HCT116 (cell line): ENCODE measurements at regions not wholly inside any gene's neighbourhood (a gene's known extent, or its start where the extent isn't known, plus 50 kb on each side); places are given as distances from the start of the nearest gene placed in this dataset.

Experiments
- ATAC-seq: fragments of 200-7000 bp; cut with Tn5 transposase; 2 replicates; pipeline ENCODE4 v1.9.1; 2020; ENCODE audit warnings: mild to moderate bottlenecking, moderate library complexity
- BruUV-seq: library from RNA; stranded (reverse); fragments of 400-500 nt; replicated peaks from 2 replicates; lab custom pipeline; 2021; lab: Mats Ljungman, UMichigan
- CTCF ChIA-PET: fragments of 300-600 bp; sonication (Branson Sonifier 250); formaldehyde crosslinking; loops from one replicate; lab custom pipeline; 2021; ENCODE audit warnings: antibody characterized with exemption; lab: Charles Lee
- POLR2A ChIA-PET: fragments of 300-600, 350-600 bp; sonication (Branson Sonifier 250); formaldehyde crosslinking; loops from one replicate; lab custom pipeline; 2021; ENCODE audit warnings: antibody characterized with exemption; lab: Charles Lee
- RAD21 ChIA-PET, 2 experiments: fragments of 300-600 bp; sonication (Branson Sonifier 250); formaldehyde crosslinking; loops; one replicate each; lab custom pipeline; 2023; ENCODE audit warnings: low total read pairs in 2 of 2; ENCODE audit not compliant: uncharacterized antibody in 2 of 2, unreplicated experiment in 2 of 2, low non-redundant PET in 1 of 2; lab: Charles Lee
- DNase-seq: peaks from one replicate; pipeline ENCODE4 v3.0.0-alpha.2; 2010; ENCODE audit warnings: low read depth, low spot score
- H2AFZ ChIP-seq: fragments of 200-600 bp; shearing (Covaris generic), sonication (generic); 2 replicates; pipeline ENCODE4 v1.6.1; 2017; ENCODE audit warnings: low read depth, mixed run types, mixed read lengths, antibody characterized with exemption, low read length; ENCODE audit not compliant: poor library complexity, severe bottlenecking
- H3K27ac ChIP-seq: 2 replicates; pipeline ENCODE4 v1.5.1; 2012; ENCODE audit warnings: low read depth, low read length
- H3K27me3 ChIP-seq: fragments of 200-600 bp; sonication (generic); 2 replicates; pipeline ENCODE4 v1.6.1; 2016; ENCODE audit warnings: mixed run types, low read length, mixed read lengths; ENCODE audit not compliant: insufficient read depth
- H3K36me3 ChIP-seq, 2 experiments: fragments of 200-500 bp in 1 of 2; fragments of 200-600 bp in 1 of 2; sonication (Bioruptor generic) in 1 of 2; sonication (generic) in 1 of 2; 2 replicates each; pipeline versions ENCODE4 v1.5.1 to v1.6.1; 2014 to 2016; ENCODE audit warnings: low read length in 2 of 2, inconsistent platforms in 1 of 2, mixed read lengths in 1 of 2, mixed run types in 1 of 2; ENCODE audit not compliant: insufficient read depth in 2 of 2, control insufficient read depth in 1 of 2
- H3K4me1 ChIP-seq, 2 experiments: fragments of 200-600 bp in 1 of 2; sonication (generic) in 1 of 2; 2 replicates each; pipeline versions ENCODE4 v1.5.1 to v1.6.1; 2012 to 2017; ENCODE audit warnings: low read length in 2 of 2, inconsistent platforms in 1 of 2, mild to moderate bottlenecking in 1 of 2, mixed read lengths in 1 of 2, mixed run types in 1 of 2, moderate library complexity in 1 of 2; ENCODE audit not compliant: insufficient read depth in 2 of 2, control insufficient read depth in 1 of 2
- H3K4me2 ChIP-seq: fragments of 200-600 bp; sonication (generic); 2 replicates; pipeline ENCODE4 v1.6.1; 2017; ENCODE audit warnings: mixed run types, low read length, mixed read lengths
- H3K4me3 ChIP-seq, 2 experiments: fragments of 200-600 bp in 1 of 2; sonication (generic) in 1 of 2; replicated peaks in 1 of 2; 2 replicates each; pipeline ENCODE4 v1.5.1; 2011 to 2016; ENCODE audit warnings: low read length in 2 of 2, control low read depth in 1 of 2, low read depth in 1 of 2, mild to moderate bottlenecking in 1 of 2, mixed read lengths in 1 of 2, mixed run types in 1 of 2
- H3K79me2 ChIP-seq: fragments of 200-600 bp; sonication (generic); 2 replicates; pipeline ENCODE4 v1.6.1; 2017; ENCODE audit warnings: mild to moderate bottlenecking, mixed run types, low read length, moderate library complexity, mixed read lengths; ENCODE audit not compliant: insufficient read depth
- H3K9ac ChIP-seq: fragments of 200-600 bp; sonication (generic); 2 replicates; pipeline ENCODE4 v1.6.1; 2016; ENCODE audit warnings: low read length, mixed read lengths
- H3K9me2 ChIP-seq: fragments of 200-600 bp; sonication (generic), shearing (Covaris generic); 2 replicates; pipeline ENCODE4 v1.6.1; 2017; ENCODE audit warnings: mixed run types, mild to moderate bottlenecking, moderate library complexity; ENCODE audit not compliant: insufficient read depth
- H3K9me3 ChIP-seq, 2 experiments: fragments of 200-500 bp in 1 of 2; fragments of 200-600 bp in 1 of 2; sonication (Bioruptor generic) in 1 of 2; sonication (generic) in 1 of 2; 2 replicates each; pipeline ENCODE4 v1.6.1; 2014 to 2017; ENCODE audit warnings: low read length in 2 of 2, mixed read lengths in 2 of 2, inconsistent platforms in 1 of 2, low read depth in 1 of 2, mild to moderate bottlenecking in 1 of 2, mixed run types in 1 of 2, moderate library complexity in 1 of 2; ENCODE audit not compliant: control insufficient read depth in 1 of 2, insufficient read depth in 1 of 2
- H4K20me1 ChIP-seq: fragments of 200-600 bp; sonication (generic), shearing (Covaris generic); 2 replicates; pipeline ENCODE4 v1.6.1; 2017; ENCODE audit warnings: mixed run types, mild to moderate bottlenecking, moderate library complexity; ENCODE audit not compliant: insufficient read depth
- ATF3 ChIP-seq: IDR thresholded peaks from 2 replicates; pipeline ENCODE4 v1.6.1; 2012
- CEBPB ChIP-seq: IDR thresholded peaks from 2 replicates; pipeline ENCODE4 v1.6.1; 2012; ENCODE audit warnings: low read depth
- CTCF ChIP-seq, 3 experiments: fragments of 200-600 bp in 1 of 3; sonication (generic) in 1 of 3; IDR thresholded peaks in 2 of 3; conservative IDR thresholded peaks in 1 of 3; 2 replicates each; pipeline ENCODE4 v1.5.1; 2012 to 2017; ENCODE audit warnings: low read depth in 2 of 3, low read length in 2 of 3, antibody characterized with exemption in 1 of 3, borderline replicate concordance in 1 of 3, control low read depth in 1 of 3, mild to moderate bottlenecking in 1 of 3, mixed read lengths in 1 of 3, mixed run types in 1 of 3, moderate library complexity in 1 of 3; ENCODE audit not compliant: insufficient read depth in 1 of 3
- EGR1 ChIP-seq: IDR thresholded peaks from 2 replicates; pipeline ENCODE4 v1.6.1; 2012; ENCODE audit warnings: low read depth
- ELF1 ChIP-seq: IDR thresholded peaks from 2 replicates; pipeline ENCODE4 v1.6.1; 2012; ENCODE audit warnings: low read depth, borderline replicate concordance
- EZH2 ChIP-seq: fragments of 200-600 bp; sonication (generic); IDR thresholded peaks from 2 replicates; pipeline ENCODE4 v1.6.1; 2017; ENCODE audit warnings: antibody characterized with exemption, mixed run types
- EZH2phosphoT487 ChIP-seq: fragments of 200-600 bp; IDR thresholded peaks from 2 replicates; pipeline ENCODE4 v1.6.1; 2018; ENCODE audit warnings: antibody characterized with exemption, borderline replicate concordance
- FOSL1 ChIP-seq: IDR thresholded peaks from 2 replicates; pipeline ENCODE4 v1.6.1; 2012; ENCODE audit warnings: low read depth
- JUND ChIP-seq: IDR thresholded peaks from 2 replicates; pipeline ENCODE4 v1.6.1; 2012
- MAX ChIP-seq: IDR thresholded peaks from 2 replicates; pipeline ENCODE4 v1.6.1; 2012
- POLR2A ChIP-seq: IDR thresholded peaks from 2 replicates; pipeline ENCODE4 v1.7.0; 2011; ENCODE audit warnings: borderline replicate concordance; ENCODE audit not compliant: insufficient read depth, insufficient read length; ENCODE audit errors: extremely low read depth
- REST ChIP-seq: IDR thresholded peaks from 2 replicates; pipeline ENCODE4 v1.6.1; 2012; ENCODE audit warnings: low read depth
- SIN3A ChIP-seq: IDR thresholded peaks from 2 replicates; pipeline ENCODE4 v1.6.1; 2012; ENCODE audit warnings: low read depth
- SP1 ChIP-seq: IDR thresholded peaks from 2 replicates; pipeline ENCODE4 v1.6.1; 2012; ENCODE audit warnings: low read depth
- SRF ChIP-seq: IDR thresholded peaks from 2 replicates; pipeline ENCODE4 v1.6.1; 2012; ENCODE audit warnings: low read depth
- TCF7L2 ChIP-seq: IDR thresholded peaks from 2 replicates; pipeline ENCODE4 v1.7.0; 2011; ENCODE audit warnings: borderline replicate concordance, inconsistent platforms; ENCODE audit not compliant: insufficient read depth, insufficient read length; ENCODE audit errors: extremely low read depth
- ZFX ChIP-seq: fragments of 450-650 bp; IDR thresholded peaks from 2 replicates; pipeline ENCODE4 v1.6.1; 2017
- ZNF274 ChIP-seq: fragments of 200-500 bp; sonication (Bioruptor generic); IDR thresholded peaks from 2 replicates; pipeline ENCODE4 v1.6.1; 2014; ENCODE audit warnings: mild to moderate bottlenecking, low read depth, low read length, inconsistent platforms
- intact Hi-C: fragments of 100-400 bp; cut with micrococcal nuclease; formaldehyde crosslinking; loops from 2 replicates; pipeline ENCODE4 v1.10.0; 2022

GRCh38 chr13:96900986-96901385 is 93.3 kb downstream of the OXGR1 start:
- H3K79me2 ChIP-seq, result no peaks in the 10 kb centered on the region
- POLR2A ChIA-PET, result no interaction called here
- RAD21 ChIA-PET, result no interaction called here
- no peaks in the 10 kb centered on the region for H3K36me3 ChIP-seq
- CTCF ChIA-PET, result no interaction called here
- no TSS peak for BruUV-seq
- no peaks in the 10 kb centered on the region for H4K20me1 ChIP-seq
- intact Hi-C loops, result no loop called here
- ATAC-seq (no peak; the same call in 1 of the 2 replicates), DNase-seq (no peak)
- no peak overlapping the region for H3K27ac ChIP-seq
- no peaks in the 10 kb centered on the region for H3K9me3 ChIP-seq
- no peak overlapping the region for H3K4me3 ChIP-seq
- H3K4me1 ChIP-seq, result no peaks in the 10 kb centered on the region
- no peak overlapping the region for H2AFZ ChIP-seq
- H3K4me2 ChIP-seq, result no peak overlapping the region
- H3K9me2 ChIP-seq, result no peaks in the 10 kb centered on the region
- H3K9ac ChIP-seq, result no peak overlapping the region
- H3K27me3 ChIP-seq, result peaks cover 26% of the 10 kb centered on the region; the same call in 1 of the 2 replicates
- TF ChIP-seq EZH2 (no peak), ZNF274 (no peak), FOSL1 (no peak), SRF (no peak), EGR1 (no peak), ATF3 (no peak)

- H3K4me2 ChIP-seq, result no peak overlapping the region
- RAD21 ChIA-PET, result no interaction called here
- no peaks in the 10 kb centered on the region for H4K20me1 ChIP-seq
- no peaks in the 10 kb centered on the region for H3K9me3 ChIP-seq
- DNase-seq (no peak), ATAC-seq (no peak)
- H3K36me3 ChIP-seq, result no peaks in the 10 kb centered on the region
- no peak overlapping the region for H3K4me3 ChIP-seq
- no peak overlapping the region for H3K9ac ChIP-seq
- no TSS peak for BruUV-seq
- CTCF ChIA-PET, result no interaction called here
- no peaks in the 10 kb centered on the region for H3K79me2 ChIP-seq
- H2AFZ ChIP-seq, result no peak overlapping the region
- H3K4me1 ChIP-seq, result no peaks in the 10 kb centered on the region
- H3K9me2 ChIP-seq, result no peaks in the 10 kb centered on the region
- intact Hi-C loops, result no loop called here
- H3K27me3 ChIP-seq, result peaks cover 26% of the 10 kb centered on the region; the same call in 1 of the 2 replicates
- POLR2A ChIA-PET, result no interaction called here
- no peak overlapping the region for H3K27ac ChIP-seq
- TF ChIP-seq FOSL1 (no peak), ELF1 (no peak), CEBPB (no peak), JUND (no peak), ZFX (no peak), REST (no peak), SIN3A (no peak), SP1 (no peak), EZH2phosphoT487 (no peak), ZNF274 (no peak), TCF7L2 (no peak), SRF (no peak), MAX (no peak), POLR2A (no peak), EZH2 (no peak), CTCF (IDR thresholded peaks at IDR 0.05 in 2 of 3, conservative IDR thresholded peaks at IDR 0.05 in 1 of 3; ENCODE audit: borderline replicate concordance in 1 of 3, insufficient read depth in 1 of 3, low read depth in 2 of 3, low read length in 2 of 3) (no peak)
Observed at GRCh38 chr13:96899946-96900345, 94.3 kb downstream of the OXGR1 start.
